ENCODE measurements at regions not wholly inside any gene's neighbourhood (a gene's known extent, or its start where the extent isn't known, plus 50 kb on each side); places are given as distances from the start of the nearest gene placed in this dataset.

DNA sequence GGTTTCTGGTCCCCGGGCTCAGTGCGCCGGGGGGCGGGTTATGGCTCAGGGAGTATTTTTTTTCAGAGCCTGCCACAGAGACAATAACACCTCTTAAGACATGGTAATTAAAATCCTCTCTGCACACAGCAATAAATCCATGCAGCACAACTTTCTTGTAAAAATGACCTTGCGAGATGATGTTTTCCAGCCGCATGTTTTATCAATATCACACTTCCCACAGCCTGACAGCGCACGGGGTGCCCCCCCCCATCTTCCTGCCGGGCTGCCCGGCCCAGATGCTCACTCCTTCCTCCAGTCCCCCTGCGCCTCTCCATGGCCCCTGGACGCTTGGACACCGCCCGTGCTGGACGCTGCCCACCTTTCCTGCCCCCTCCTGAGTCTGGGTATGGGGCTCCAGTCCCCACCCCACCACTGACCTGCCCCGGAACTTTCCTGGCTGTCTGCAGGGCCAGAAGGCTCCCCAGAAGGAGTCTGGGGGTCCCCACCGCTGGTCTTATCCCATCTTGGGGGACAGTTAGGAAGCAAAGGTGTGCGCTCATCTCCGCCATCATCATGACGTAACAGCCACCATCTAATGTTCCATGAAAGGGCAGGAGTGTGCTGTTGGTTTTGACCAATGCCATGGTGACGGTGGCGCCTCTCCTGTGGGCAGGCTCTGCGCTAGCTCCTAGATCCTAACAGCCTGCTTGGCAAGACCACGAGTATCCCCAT is 182.9 kb downstream of the KIF26A start:
- no peak for ATAC-seq

- ATAC-seq = no peak
Measured at GRCh38 chr14:104321802-104322130, 183.4 kb downstream of the KIF26A start.

GRCh38 chr14:104322531-104323366 is 184.4 kb downstream of the KIF26A start:
- no peak for ATAC-seq

DNA sequence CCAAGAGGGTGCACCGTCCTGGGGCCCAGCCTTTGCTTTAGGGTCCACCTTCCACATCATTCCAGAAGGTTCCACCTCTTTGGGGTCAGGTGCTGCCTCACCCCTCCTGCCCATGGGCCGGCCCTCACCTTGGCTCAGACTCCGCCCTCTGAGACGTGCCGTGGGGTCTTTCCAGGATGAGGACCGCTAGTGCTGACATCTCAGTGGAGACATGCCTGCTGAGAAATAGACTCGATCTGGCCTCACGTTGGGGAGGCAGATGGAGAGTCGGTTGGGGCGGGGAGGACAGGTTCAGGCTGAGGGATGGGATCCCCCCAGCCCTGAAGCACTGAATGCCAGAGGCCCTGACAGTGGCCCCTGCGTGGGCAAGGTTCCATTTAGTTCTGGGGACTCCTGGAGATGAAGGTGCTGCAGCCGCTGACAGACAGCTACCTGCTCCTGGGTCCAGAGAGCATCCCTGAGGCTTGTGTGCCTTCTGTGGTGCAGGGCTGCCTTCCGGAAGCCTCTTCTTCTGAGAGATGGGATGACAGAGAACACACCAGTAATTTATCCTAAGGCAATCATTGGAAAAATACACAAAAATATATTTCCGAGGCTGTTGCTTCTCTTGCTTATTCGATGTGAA is 185.3 kb downstream of the KIF26A start:
- ATAC-seq = no peak

- no peak for ATAC-seq
Measured at GRCh38 chr14:104326848-104327247, 188.5 kb downstream of the KIF26A start.

- no peak for ATAC-seq
Measured at GRCh38 chr14:104328607-104329006, 190.2 kb downstream of the KIF26A start.

GRCh38 chr14:104329793-104330192 is 191.4 kb downstream of the KIF26A start:
- no peak for ATAC-seq

GRCh38 chr14:104331871-104332605 is 193.7 kb downstream of the KIF26A start:
- ATAC-seq = no peak

- ATAC-seq = no peak
Measured at GRCh38 chr14:104332634-104333270, 194.4 kb downstream of the KIF26A start.

DNA sequence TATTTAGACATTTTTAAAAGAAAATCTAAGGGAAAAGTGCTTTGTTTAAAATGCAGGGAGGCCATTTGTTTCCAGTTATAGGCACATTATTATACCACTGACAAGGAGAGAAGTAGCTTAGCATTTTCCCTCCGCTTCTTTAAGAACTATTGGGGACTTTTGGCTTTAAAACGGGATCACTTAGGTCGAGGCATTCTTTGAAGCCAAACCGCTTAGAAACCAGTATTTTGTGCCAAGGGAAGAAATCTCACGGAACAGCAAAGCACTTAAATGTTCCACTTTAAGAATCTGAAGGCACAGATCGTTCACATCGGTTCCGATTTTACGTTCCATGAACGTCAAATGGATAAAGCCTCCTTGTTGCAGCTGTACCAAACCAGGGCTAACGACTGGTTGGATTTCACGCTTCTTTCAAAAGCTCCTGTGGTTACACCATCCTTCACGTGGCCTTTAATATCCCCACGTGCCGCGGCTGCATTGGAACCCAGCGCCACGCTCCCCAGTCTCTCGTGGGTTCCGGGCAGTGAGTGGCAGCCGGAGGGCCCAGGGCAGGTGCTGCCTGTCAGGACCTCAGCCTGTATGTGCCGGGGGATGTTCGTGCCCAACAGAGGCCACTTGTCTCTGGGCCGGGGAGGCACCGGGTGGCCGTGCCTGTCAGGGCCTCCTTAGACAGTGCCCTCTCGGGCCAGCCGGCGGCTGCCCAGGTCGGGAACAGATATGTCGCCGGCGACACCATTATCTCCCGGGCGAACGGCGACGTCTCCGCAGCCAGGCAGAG is 195.4 kb downstream of the KIF26A start:
- no peak for ATAC-seq

GRCh38 chr14:104334424-104335161 is 196.2 kb downstream of the KIF26A start:
- no peak for ATAC-seq

GRCh38 chr14:104335176-104335575 is 196.8 kb downstream of the KIF26A start:
- ATAC-seq = no peak

DNA sequence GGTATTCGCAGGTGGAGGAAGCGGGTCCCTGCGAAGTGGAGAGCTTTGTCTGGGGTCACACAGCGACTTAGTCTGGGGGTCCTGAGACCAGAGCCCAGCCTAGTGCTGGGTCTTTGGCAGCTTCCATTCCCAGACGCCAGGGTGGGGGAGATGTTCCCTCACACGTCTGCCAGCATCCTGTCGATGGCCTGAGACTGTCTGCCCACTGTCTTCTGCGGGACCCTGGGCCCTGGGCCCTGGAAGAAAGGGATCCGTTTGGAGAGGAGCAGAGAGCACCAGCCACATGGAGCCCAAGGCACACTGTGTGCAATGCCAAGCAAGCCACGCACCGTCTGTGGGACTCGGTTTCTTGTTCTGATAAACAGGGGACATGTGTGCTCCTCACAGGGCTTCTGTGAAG is 197.2 kb downstream of the KIF26A start:
- no peak for ATAC-seq

DNA sequence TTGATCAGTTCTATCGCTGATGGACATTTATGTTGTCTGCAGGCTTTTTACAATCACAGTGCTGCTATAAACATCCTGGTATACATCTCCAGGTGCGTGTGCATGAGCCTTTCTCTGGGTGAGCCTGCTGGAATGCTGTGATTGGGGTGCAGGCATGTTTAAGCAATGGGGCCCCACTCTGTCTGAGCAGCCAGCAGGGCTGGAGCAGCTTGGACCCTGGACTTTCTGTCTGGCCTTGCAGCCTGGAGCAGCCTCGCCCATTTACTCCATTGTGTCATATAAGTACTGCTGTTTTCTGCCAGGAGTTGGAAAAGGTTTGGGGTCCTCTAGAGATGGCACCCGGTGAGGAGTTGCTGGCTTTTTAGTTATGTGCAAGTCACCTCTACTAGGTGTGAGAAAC is 199.0 kb downstream of the KIF26A start:
- no peak for ATAC-seq

DNA sequence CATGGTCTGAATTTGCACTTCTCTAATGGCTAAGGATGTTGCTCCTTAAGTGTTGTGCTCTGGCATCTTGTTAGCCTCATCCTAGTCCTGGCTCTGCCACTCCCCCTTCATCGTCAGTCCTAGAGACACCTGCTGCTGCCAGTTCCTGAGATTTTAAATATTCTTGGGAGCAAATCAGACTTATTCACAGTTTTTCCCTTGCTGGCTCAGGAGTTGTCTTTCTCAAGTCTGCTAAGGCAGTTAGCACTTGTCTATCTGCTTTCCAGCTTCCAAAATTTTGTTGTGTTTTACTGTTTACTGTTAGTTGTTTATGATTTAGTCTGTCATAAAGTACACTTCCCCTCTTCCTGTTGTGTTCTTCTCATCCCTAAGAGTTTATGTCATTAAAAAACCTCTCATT is 201.0 kb downstream of the KIF26A start:
- no peak for ATAC-seq

DNA sequence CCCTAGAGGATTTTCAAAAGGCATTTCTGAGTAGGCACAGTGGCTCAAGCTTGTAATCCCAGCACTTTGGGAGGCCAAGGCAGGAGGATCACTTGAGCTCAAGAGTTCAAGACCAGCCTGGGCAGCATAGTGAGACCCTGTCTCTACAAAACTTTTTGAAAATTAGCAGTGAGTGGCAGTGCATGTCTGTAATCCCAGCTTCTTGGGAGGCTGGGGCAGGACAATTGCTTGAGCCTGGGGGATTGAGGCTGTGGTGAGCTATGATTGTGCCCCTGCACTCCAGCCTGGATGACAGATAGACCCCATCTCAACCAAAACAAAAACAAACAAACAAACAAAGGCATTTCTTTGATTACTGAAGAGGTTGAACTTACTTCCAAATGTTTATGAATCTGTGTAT is 201.4 kb downstream of the KIF26A start:
- ATAC-seq = no peak

- ATAC-seq = peak; percentile 72
Measured at GRCh38 chr14:104341532-104342434, 203.4 kb downstream of the KIF26A start.

DNA sequence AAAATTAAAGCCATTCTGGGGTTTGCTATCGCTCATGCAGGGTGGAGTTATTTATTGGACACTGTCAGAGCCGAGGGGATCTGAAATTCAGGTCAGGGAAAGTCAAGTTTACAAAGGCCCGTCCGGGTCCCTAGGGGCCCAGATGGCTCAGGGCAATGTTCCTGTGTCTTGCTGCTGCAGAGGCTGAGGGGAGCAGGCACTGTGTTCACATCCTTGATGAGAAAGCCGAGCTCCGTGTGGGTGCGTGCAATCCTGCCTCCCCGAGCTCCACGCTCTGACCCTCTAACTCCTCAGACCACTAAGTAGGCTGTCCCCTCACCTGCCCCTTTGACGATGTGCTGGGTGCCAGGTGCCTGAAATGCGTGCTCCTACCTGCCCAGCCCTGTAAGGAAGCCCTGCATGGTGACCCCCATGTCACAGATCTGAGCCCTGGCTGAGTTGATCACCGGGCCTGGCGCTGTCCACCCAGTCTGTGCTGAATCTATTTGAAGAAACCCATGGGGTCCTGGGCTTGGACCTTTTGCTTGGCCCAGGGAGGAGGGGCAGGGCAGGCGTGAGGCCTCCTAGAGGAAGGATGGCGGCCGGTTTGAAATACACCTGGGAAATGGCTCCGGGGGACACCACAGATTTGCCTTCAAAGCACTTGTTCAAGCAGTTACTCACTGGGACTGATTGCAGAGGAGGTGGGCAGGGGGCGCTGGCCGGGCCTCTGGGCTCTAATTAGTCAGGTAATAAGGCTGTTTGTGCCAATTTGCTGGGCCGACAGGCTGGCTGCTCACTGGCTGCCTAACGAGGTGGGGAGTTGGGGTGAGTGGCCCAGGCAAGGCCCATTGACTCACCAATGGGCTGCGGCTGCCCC is 204.3 kb downstream of the KIF26A start:
- no peak for ATAC-seq

DNA sequence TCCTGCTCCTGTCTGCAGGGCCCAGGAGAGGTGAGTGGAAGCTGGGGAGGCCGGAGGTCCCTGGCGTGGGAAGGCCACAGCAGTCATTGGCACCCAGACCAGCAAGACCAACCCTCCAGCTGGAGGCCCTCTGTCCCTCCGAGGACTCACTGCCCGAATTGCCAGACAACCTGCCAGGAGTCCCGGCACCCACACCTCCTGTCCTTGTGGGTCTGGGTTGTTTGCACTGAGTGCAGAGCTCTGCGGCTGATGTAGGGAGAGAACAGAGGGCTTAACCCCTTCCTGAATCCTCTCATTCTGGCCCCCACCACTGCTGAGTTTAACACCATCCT is 204.9 kb downstream of the KIF26A start:
- ATAC-seq = no peak

All from esophagus mucosa (tissue), 1 donor.